GM20000 (cell line): ENCODE measurements at regions not wholly inside any gene's neighbourhood (a gene's known extent, or its start where the extent isn't known, plus 50 kb on each side); places are given as distances from the start of the nearest gene placed in this dataset.

ENCODE experiments used
- DNase-seq: peaks from one replicate; pipeline ENCODE4 v3.0.0; 2012; ENCODE audit warnings: low spot score
- CTCF ChIP-seq: IDR thresholded peaks from 2 replicates; pipeline ENCODE4 v1.5.1; 2012; ENCODE audit warnings: mild to moderate bottlenecking, control low read depth; ENCODE audit errors: extremely low read depth, missing control alignments

- no peak for DNase-seq
- TF ChIP-seq CTCF: no peak
These were observed 104.6 kb upstream of the TEX51 start for GRCh38 chr2:126793885-126794613.

- no peak for TF ChIP-seq CTCF
- DNase-seq: no peak
These were observed 103.0 kb upstream of the TEX51 start for GRCh38 chr2:126795656-126796055.

GRCh38 chr2:126796931-126797621, 101.6 kb upstream of the TEX51 start:
- no peak for TF ChIP-seq CTCF
- DNase-seq: no peak

GRCh38 chr2:126797622-126798275, 100.9 kb upstream of the TEX51 start:
- TF ChIP-seq CTCF: no peak
- DNase-seq: no peak

GRCh38 chr2:126798276-126799140, 100.2 kb upstream of the TEX51 start:
- no peak for DNase-seq
- no peak for TF ChIP-seq CTCF

GRCh38 chr2:126799301-126799700, 99.4 kb upstream of the TEX51 start:
- no peak for DNase-seq
- TF ChIP-seq CTCF: no peak
